DND-41 (cell line): ENCODE measurements at regions not wholly inside any gene's neighbourhood (a gene's known extent, or its start where the extent isn't known, plus 50 kb on each side); places are given as distances from the start of the nearest gene placed in this dataset.

Experiments
- CTCF ChIP-seq: IDR thresholded peaks from 2 replicates; pipeline ENCODE4 v1.5.1; 2012; ENCODE audit warnings: borderline replicate concordance, low read length, moderate library complexity, mild to moderate bottlenecking; ENCODE audit not compliant: poor library complexity, severe bottlenecking; ENCODE audit errors: extremely low read depth
- EZH2 ChIP-seq: IDR thresholded peaks from 3 replicates; pipeline ENCODE4 v1.6.1; 2012; ENCODE audit warnings: borderline replicate concordance, low read depth, mild to moderate bottlenecking, moderate library complexity, low read length, inconsistent platforms; ENCODE audit not compliant: severe bottlenecking

- TF ChIP-seq CTCF (no peak), EZH2 (no peak)
Measured at GRCh38 chr1:87269921-87270320, 58.8 kb upstream of the LMO4 start.
